ENCODE measurements at regions not wholly inside any gene's neighbourhood (a gene's known extent, or its start where the extent isn't known, plus 50 kb on each side); places are given as distances from the start of the nearest gene placed in this dataset.
"Not testable (repeated sequence)": the region's sequence is repeated elsewhere in the genome, so short reads cannot be mapped to it uniquely, and the experiment has no call there.

- no peak for DNase-seq (ENCODE audit: low read depth)
Measured at GRCh38 chr2:142757111-142757510, 120.4 kb upstream of the KYNU start.

GRCh38 chr2:142756430-142756829 lies 121.0 kb upstream of the KYNU start:
- DNase-seq (ENCODE audit: low read depth): no peak

- no peak for DNase-seq (ENCODE audit: low read depth)
Measured at GRCh38 chr2:142755191-142755590, 122.3 kb upstream of the KYNU start.

GRCh38 chr2:142754182-142754581 lies 123.3 kb upstream of the KYNU start:
- no peak for DNase-seq (ENCODE audit: low read depth)

GRCh38 chr2:142750858-142751257 lies 126.6 kb upstream of the KYNU start:
- DNase-seq (ENCODE audit: low read depth): no peak

GRCh38 chr2:142748559-142749099 lies 128.8 kb upstream of the KYNU start:
- DNase-seq (ENCODE audit: low read depth): no peak

- DNase-seq (ENCODE audit: low read depth): no peak
Measured at GRCh38 chr2:142745691-142746090, 131.8 kb upstream of the KYNU start.

- no peak for DNase-seq (ENCODE audit: low read depth)
Measured at GRCh38 chr2:142742371-142743214, 134.9 kb upstream of the KYNU start.

- no peak for DNase-seq (ENCODE audit: low read depth)
Measured at GRCh38 chr2:142741764-142742269, 135.6 kb upstream of the KYNU start.

- DNase-seq (ENCODE audit: low read depth): no peak
Measured at GRCh38 chr2:142734770-142735169, 142.7 kb upstream of the KYNU start.

- DNase-seq (ENCODE audit: low read depth): no peak
Measured at GRCh38 chr2:142734231-142734630, 143.2 kb upstream of the KYNU start.

- DNase-seq (ENCODE audit: low read depth): not testable (repeated sequence)
Measured at GRCh38 chr2:142729814-142730213, 147.7 kb upstream of the KYNU start.

GRCh38 chr2:142727821-142728478 lies 149.5 kb upstream of the KYNU start:
- DNase-seq (ENCODE audit: low read depth): not testable (repeated sequence)

- DNase-seq (ENCODE audit: low read depth): no peak
Measured at GRCh38 chr2:142725386-142725785, 152.1 kb upstream of the KYNU start.

- no peak for DNase-seq (ENCODE audit: low read depth)
Measured at GRCh38 chr2:142724713-142725349, 152.6 kb upstream of the KYNU start.

- no peak for DNase-seq (ENCODE audit: low read depth)
Measured at GRCh38 chr2:142724186-142724585, 153.3 kb upstream of the KYNU start.

GRCh38 chr2:142723236-142723635 lies 154.2 kb upstream of the KYNU start:
- DNase-seq (ENCODE audit: low read depth): no peak

- DNase-seq (ENCODE audit: low read depth): peak; percentile 7
Measured at GRCh38 chr2:142722569-142722968, 154.9 kb upstream of the KYNU start.

- DNase-seq (ENCODE audit: low read depth): no peak
Measured at GRCh38 chr2:142722086-142722485, 155.4 kb upstream of the KYNU start.

- no peak for DNase-seq (ENCODE audit: low read depth)
Measured at GRCh38 chr2:142721015-142721414, 156.4 kb upstream of the KYNU start.

- no peak for DNase-seq (ENCODE audit: low read depth)
Measured at GRCh38 chr2:142718576-142719155, 158.8 kb upstream of the KYNU start.
